GM12872 (cell line): ENCODE measurements at regions not wholly inside any gene's neighbourhood (a gene's known extent, or its start where the extent isn't known, plus 50 kb on each side); places are given as distances from the start of the nearest gene placed in this dataset.

Experiments used
- TF ChIP-seq, protein P1 (sequence below): IDR thresholded peaks from 3 replicates; pipeline ENCODE4 v1.5.1; 2011; ENCODE audit warnings: low read depth, mild to moderate bottlenecking, low read length, moderate library complexity; ENCODE audit not compliant: insufficient read depth

DNA sequence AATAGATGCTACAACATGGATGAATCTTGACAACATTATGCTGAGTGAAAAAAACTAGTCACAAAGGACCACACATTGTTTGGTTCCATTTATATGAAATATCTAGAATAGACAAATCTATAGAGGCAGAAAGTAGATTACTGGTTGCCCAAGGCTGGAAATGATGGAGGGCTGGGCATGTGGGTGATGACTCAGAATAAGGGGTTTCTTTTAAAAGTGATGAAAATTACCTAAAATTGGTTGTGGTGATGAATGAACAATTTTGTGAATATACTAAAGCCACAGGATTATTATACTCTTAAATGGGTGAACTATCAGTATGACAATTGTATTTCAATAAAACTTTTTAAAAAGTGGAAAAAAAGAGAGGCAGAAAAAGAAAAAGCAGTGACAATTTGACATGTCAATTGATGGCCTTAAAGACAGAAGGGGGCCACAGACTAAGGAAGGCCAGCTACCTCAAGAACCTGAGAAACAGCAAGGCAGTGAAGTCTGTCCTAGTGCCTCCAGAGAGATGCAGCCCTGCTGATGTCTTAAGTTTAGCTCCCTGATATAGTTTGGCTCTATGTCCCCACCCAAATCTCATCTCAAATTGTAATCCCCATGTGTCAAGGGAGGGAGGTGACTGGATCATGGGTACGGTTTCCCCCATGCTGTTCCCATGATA lies 182.7 kb downstream of the PIK3R1 start:
- TF ChIP-seq, protein P1, sequence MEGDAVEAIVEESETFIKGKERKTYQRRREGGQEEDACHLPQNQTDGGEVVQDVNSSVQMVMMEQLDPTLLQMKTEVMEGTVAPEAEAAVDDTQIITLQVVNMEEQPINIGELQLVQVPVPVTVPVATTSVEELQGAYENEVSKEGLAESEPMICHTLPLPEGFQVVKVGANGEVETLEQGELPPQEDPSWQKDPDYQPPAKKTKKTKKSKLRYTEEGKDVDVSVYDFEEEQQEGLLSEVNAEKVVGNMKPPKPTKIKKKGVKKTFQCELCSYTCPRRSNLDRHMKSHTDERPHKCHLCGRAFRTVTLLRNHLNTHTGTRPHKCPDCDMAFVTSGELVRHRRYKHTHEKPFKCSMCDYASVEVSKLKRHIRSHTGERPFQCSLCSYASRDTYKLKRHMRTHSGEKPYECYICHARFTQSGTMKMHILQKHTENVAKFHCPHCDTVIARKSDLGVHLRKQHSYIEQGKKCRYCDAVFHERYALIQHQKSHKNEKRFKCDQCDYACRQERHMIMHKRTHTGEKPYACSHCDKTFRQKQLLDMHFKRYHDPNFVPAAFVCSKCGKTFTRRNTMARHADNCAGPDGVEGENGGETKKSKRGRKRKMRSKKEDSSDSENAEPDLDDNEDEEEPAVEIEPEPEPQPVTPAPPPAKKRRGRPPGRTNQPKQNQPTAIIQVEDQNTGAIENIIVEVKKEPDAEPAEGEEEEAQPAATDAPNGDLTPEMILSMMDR = no peak

DNA sequence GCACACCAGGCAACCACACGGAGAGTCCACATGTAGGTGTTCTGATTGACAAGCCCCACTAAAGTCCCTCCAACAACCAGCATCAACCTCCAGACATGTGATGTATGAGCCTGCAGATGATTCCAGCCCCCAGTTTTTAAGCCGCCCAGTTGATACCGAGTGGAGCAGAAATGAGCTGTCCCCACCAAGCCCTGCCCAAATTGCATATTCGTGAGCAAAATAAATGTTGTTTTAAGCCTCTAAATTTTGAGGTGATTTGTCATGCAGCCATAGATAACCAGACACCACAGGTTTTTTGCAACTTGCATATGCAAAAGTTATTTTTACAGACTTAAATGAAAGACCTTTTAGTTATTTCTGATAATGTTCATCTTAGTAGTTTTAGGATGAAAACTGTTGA lies 187.7 kb downstream of the PIK3R1 start:
- TF ChIP-seq, protein P1 = no peak

DNA sequence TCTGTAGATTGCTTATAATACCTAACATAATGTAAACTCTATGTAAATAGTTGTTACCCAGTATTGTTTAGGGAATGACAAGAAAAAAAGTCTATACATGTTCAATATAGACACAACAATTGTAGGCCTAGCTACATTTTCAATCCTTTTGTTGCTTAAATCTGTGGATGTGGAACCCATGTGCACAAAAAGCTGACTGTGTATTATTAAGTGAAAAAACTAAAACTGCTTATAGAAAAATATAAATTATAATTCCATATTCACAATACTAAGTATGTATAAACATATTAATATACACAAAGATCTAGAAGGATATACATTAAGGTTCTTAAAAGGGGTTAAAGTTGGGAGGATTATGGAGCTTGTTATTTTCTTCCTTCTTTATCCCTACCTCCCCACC lies 188.7 kb downstream of the PIK3R1 start:
- TF ChIP-seq, protein P1 = no peak

DNA sequence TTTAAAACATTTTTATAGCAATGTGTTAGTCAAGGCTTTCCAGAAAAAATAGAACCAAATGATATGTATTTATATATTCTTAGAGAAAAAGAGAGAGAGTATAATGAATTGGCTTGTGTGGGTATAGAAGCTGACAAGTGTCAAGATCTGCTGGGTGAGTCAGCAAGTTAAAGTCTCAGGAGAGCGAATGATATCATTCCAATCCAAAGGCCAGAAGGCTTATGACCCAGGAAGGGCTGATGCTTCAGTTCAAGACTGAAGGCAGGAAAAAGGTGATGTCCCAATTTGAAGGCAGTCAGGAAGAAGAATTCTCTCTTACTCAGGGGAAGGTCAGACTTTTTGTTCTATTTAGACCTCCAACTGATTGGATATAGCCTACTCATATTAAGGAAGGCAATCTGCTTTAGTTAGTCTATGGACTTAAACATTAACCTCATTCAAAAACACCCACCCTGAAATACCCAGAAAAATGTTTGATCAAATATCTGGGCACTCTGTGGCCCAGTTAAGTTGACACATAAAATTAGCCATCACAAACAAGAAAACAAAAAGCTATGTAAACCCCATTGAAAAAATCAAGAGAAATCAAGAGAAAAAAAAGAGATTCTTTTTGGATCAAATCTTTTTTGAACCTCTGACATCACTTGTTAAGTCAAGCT lies 189.6 kb downstream of the PIK3R1 start:
- TF ChIP-seq, protein P1 = no peak

DNA sequence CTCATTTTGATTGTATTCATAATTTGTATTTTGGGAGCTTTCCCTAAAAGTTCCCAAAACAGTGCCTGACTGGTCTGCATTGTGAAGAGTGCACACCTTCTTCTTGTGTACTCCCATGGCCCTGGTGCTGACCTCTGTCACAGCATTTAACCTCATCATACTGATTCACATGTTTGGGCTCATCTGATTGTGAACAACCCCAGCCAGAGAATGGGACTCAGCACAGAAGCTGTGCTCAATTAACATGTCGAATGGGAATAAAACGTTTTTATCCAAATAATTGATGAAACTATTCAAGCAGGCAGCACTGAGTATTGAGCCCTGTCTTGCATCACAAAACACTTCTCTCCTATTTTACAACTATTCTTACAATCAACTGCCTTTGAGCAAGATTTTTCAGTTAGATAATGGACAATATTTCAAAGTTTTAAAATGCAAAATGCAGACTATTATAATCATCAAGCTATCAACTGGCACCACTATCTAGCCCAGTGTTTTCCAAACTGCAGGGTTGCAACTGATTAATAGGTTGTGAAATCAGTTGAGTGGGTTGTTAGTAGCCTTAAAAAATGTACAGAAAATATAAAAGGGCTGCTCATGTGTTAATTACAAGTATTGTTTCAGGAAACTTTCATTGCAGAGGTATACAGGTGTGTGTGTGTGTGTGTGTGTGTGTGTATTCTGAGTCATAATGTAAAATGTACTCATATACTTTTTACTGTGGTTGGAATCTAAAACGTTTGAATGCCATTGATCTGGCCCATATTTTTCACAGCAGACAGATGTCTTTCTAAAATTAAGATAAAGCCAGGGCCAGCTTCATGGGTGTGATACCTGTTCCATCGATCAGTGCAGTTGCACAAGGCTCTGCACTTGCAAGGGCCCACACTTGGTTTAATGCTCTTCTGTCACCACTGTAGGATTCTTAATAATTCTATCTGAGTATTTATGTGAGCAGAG lies 190.5 kb downstream of the PIK3R1 start:
- TF ChIP-seq, protein P1 = no peak

DNA sequence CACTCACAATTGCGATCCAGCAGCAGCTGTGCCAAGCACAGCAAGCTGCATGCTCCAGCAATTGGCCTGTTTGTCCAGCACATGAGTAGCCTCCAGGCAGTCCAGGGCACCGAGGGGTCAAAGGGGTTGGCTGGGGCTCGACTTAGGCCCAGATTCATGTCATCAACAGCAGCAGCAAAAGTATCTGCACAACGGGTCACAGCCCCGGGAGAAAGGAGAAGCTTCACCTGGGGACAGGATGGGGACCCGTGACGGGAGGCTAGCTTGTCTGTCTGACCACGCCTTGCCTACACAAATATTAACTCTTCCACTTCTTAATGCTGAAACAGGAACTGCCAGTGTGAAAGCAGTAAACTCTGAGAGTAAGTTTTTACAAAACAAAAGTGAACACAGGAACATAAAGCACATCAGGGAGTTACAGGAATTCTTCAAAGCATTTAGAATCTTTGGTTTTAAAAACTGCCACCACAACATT lies 191.2 kb downstream of the PIK3R1 start:
- TF ChIP-seq, protein P1 = no peak
